A673 (cell line): ENCODE measurements at regions not wholly inside any gene's neighbourhood (a gene's known extent, or its start where the extent isn't known, plus 50 kb on each side); places are given as distances from the start of the nearest gene placed in this dataset.

Experiments used
- CTCF ChIP-seq: fragments of 300-800, 200-600 bp; sonication (generic); conservative IDR thresholded peaks from 2 replicates; pipeline ENCODE4 v1.5.1; 2017; ENCODE audit warnings: low read depth, mild to moderate bottlenecking, antibody characterized with exemption, low read length, moderate library complexity, mixed read lengths
- EZH2 ChIP-seq: fragments of 200-600 bp; sonication (generic); IDR thresholded peaks from 2 replicates; pipeline ENCODE4 v1.6.1; 2017; ENCODE audit warnings: borderline replicate concordance, low read depth, mild to moderate bottlenecking, mixed read lengths, antibody characterized with exemption, low read length; ENCODE audit not compliant: poor library complexity, severe bottlenecking

GRCh38 chr15:37165395-37165794, 65.0 kb upstream of the MEIS2 start:
- TF ChIP-seq EZH2: no peak
- TF ChIP-seq CTCF: no peak
